Immature natural killer cell (primary cell): ENCODE measurements at regions not wholly inside any gene's neighbourhood (a gene's known extent, or its start where the extent isn't known, plus 50 kb on each side); places are given as distances from the start of the nearest gene placed in this dataset.
"Not testable (repeated sequence)": the region's sequence is repeated elsewhere in the genome, so short reads cannot be mapped to it uniquely, and the experiment has no call there.

Source experiments
- DNase-seq, 3 donors: peaks; one replicate each; pipeline ENCODE4 v3.0.0; 2022; ENCODE audit warnings: mixed read lengths in 1 of 3
- H3K27ac Mint-ChIP-seq, 6 donors: one replicate each; pipeline ENCODE4 v1.8.0; 2020; ENCODE audit warnings: mixed read lengths in 6 of 6, mild to moderate bottlenecking in 5 of 6, inconsistent platforms in 4 of 6, moderate library complexity in 3 of 6
- H3K27me3 Mint-ChIP-seq, 3 donors: one replicate each; pipeline ENCODE4 v1.8.0; 2020 to 2021; ENCODE audit warnings: low read depth in 3 of 3, mild to moderate bottlenecking in 3 of 3, mixed read lengths in 3 of 3, moderate library complexity in 3 of 3, inconsistent platforms in 1 of 3
- H3K36me3 Mint-ChIP-seq, 3 donors: one replicate each; pipeline ENCODE4 v1.8.0; 2020; ENCODE audit warnings: mixed read lengths in 3 of 3, inconsistent platforms in 2 of 3, mild to moderate bottlenecking in 2 of 3
- H3K4me1 Mint-ChIP-seq, 2 donors: one replicate each; pipeline ENCODE4 v1.8.0; 2020; ENCODE audit warnings: inconsistent platforms in 2 of 2, mild to moderate bottlenecking in 2 of 2, mixed read lengths in 2 of 2, moderate library complexity in 1 of 2
- H3K4me3 Mint-ChIP-seq, 5 donors: one replicate each; pipeline ENCODE4 v1.8.0; 2020; ENCODE audit warnings: mild to moderate bottlenecking in 5 of 5, mixed read lengths in 5 of 5, inconsistent platforms in 3 of 5, moderate library complexity in 3 of 5
- H3K9me3 Mint-ChIP-seq, 6 donors: one replicate each; pipeline ENCODE4 v1.8.0; 2020; ENCODE audit warnings: mild to moderate bottlenecking in 6 of 6, mixed read lengths in 6 of 6, inconsistent platforms in 4 of 6, moderate library complexity in 3 of 6

GRCh38 chr3:168968609-168969008 is 694.9 kb downstream of the MECOM start:
- H3K27me3 Mint-ChIP-seq, result no peaks in the 10 kb centered on the region
- H3K27ac Mint-ChIP-seq, result no peak overlapping the region
- H3K9me3 Mint-ChIP-seq, result peaks cover 0 to 8% (median 4%) of the 10 kb centered on the region in 6 donors
- no peaks in the 10 kb centered on the region for H3K36me3 Mint-ChIP-seq
- DNase-seq, result no peak
- no peaks in the 10 kb centered on the region for H3K4me1 Mint-ChIP-seq
- H3K4me3 Mint-ChIP-seq, result no peak overlapping the region

GRCh38 chr3:168964736-168965135 is 698.8 kb downstream of the MECOM start:
- H3K27me3 Mint-ChIP-seq, result no peaks in the 10 kb centered on the region
- H3K27ac Mint-ChIP-seq, result no peak overlapping the region
- H3K4me3 Mint-ChIP-seq, result no peak overlapping the region
- DNase-seq, result no peak
- peaks cover 0 to 2% (median 1%) of the 10 kb centered on the region in 6 donors for H3K9me3 Mint-ChIP-seq
- H3K36me3 Mint-ChIP-seq, result no peaks in the 10 kb centered on the region
- no peaks in the 10 kb centered on the region for H3K4me1 Mint-ChIP-seq

GRCh38 chr3:168961271-168961670 is 702.2 kb downstream of the MECOM start:
- H3K27me3 Mint-ChIP-seq, result no peaks in the 10 kb centered on the region
- H3K4me1 Mint-ChIP-seq, result no peaks in the 10 kb centered on the region

GRCh38 chr3:168959731-168960130 is 703.8 kb downstream of the MECOM start:
- peaks cover 0 to 6% (median 1%) of the 10 kb centered on the region in 6 donors for H3K9me3 Mint-ChIP-seq
- H3K4me3 Mint-ChIP-seq, result no peak overlapping the region

More at GRCh38 chr3:168961271-168961670, 702.2 kb downstream of the MECOM start:
- H3K27ac Mint-ChIP-seq, result no peak overlapping the region
- H3K36me3 Mint-ChIP-seq, result no peaks in the 10 kb centered on the region
- no peak for DNase-seq
- H3K4me3 Mint-ChIP-seq, result no peak overlapping the region
- peaks cover 0 to 5% (median 1%) of the 10 kb centered on the region in 6 donors for H3K9me3 Mint-ChIP-seq

GRCh38 chr3:168958466-168958865 is 705.0 kb downstream of the MECOM start:
- H3K36me3 Mint-ChIP-seq, result no peaks in the 10 kb centered on the region
- H3K4me1 Mint-ChIP-seq, result no peaks in the 10 kb centered on the region
- peaks cover 2 to 13% (median 5%) of the 10 kb centered on the region in 6 donors for H3K9me3 Mint-ChIP-seq
- no peak overlapping the region for H3K27ac Mint-ChIP-seq
- DNase-seq, result no peak
- H3K27me3 Mint-ChIP-seq, result no peaks in the 10 kb centered on the region
- H3K4me3 Mint-ChIP-seq, result no peak overlapping the region

More at GRCh38 chr3:168959731-168960130, 703.8 kb downstream of the MECOM start:
- DNase-seq, result no peak
- H3K27ac Mint-ChIP-seq, result no peak overlapping the region
- H3K4me1 Mint-ChIP-seq, result no peaks in the 10 kb centered on the region
- no peaks in the 10 kb centered on the region for H3K27me3 Mint-ChIP-seq
- no peaks in the 10 kb centered on the region for H3K36me3 Mint-ChIP-seq

- no peaks in the 10 kb centered on the region for H3K4me1 Mint-ChIP-seq
- H3K36me3 Mint-ChIP-seq, result no peaks in the 10 kb centered on the region
- no peak overlapping the region for H3K4me3 Mint-ChIP-seq
- no peaks in the 10 kb centered on the region for H3K27me3 Mint-ChIP-seq
- H3K27ac Mint-ChIP-seq, result no peak overlapping the region
- no peak for DNase-seq
- peaks cover 0 to 14% (median 6%) of the 10 kb centered on the region in 6 donors for H3K9me3 Mint-ChIP-seq
Observed at GRCh38 chr3:168956076-168956475, 707.4 kb downstream of the MECOM start.

GRCh38 chr3:168952551-168952950 is 711.0 kb downstream of the MECOM start:
- peaks cover 0 to 14% (median 7%) of the 10 kb centered on the region in 6 donors for H3K9me3 Mint-ChIP-seq
- no peaks in the 10 kb centered on the region for H3K27me3 Mint-ChIP-seq
- no peak overlapping the region for H3K4me3 Mint-ChIP-seq
- H3K36me3 Mint-ChIP-seq, result no peaks in the 10 kb centered on the region
- H3K4me1 Mint-ChIP-seq, result no peaks in the 10 kb centered on the region
- no peak for DNase-seq
- no peak overlapping the region for H3K27ac Mint-ChIP-seq

- H3K27ac Mint-ChIP-seq, result no peak overlapping the region
- peaks cover 0 to 14% (median 7%) of the 10 kb centered on the region in 6 donors for H3K9me3 Mint-ChIP-seq
- no peak overlapping the region for H3K4me3 Mint-ChIP-seq
- H3K36me3 Mint-ChIP-seq, result no peaks in the 10 kb centered on the region
- no peaks in the 10 kb centered on the region for H3K4me1 Mint-ChIP-seq
- DNase-seq, result no peak
- no peaks in the 10 kb centered on the region for H3K27me3 Mint-ChIP-seq
Observed at GRCh38 chr3:168951884-168952283, 711.6 kb downstream of the MECOM start.

GRCh38 chr3:168951368-168951767 is 712.1 kb downstream of the MECOM start:
- no peaks in the 10 kb centered on the region for H3K4me1 Mint-ChIP-seq
- H3K27me3 Mint-ChIP-seq, result no peaks in the 10 kb centered on the region
- H3K9me3 Mint-ChIP-seq, result peaks cover 1 to 14% (median 6%) of the 10 kb centered on the region in 6 donors
- DNase-seq, result no peak
- no peaks in the 10 kb centered on the region for H3K36me3 Mint-ChIP-seq
- H3K4me3 Mint-ChIP-seq, result no peak overlapping the region
- no peak overlapping the region for H3K27ac Mint-ChIP-seq

- DNase-seq, result no peak
- Mint-ChIP-seq H3K36me3 (no peaks in the 10 kb centered on the region), H3K4me3 (no peak overlapping the region), H3K27me3 (no peaks in the 10 kb centered on the region), H3K4me1 (no peaks in the 10 kb centered on the region), H3K9me3 (peaks cover 1 to 18% (median 8%) of the 10 kb centered on the region in 6 donors), H3K27ac (no peak overlapping the region)
Observed at GRCh38 chr3:168950622-168951021, 712.9 kb downstream of the MECOM start.

GRCh38 chr3:168939651-168940238 is 723.8 kb downstream of the MECOM start:
- H3K27ac Mint-ChIP-seq, result no peak overlapping the region
- no peaks in the 10 kb centered on the region for H3K36me3 Mint-ChIP-seq
- no peaks in the 10 kb centered on the region for H3K27me3 Mint-ChIP-seq
- H3K4me3 Mint-ChIP-seq, result no peak overlapping the region
- no peaks in the 10 kb centered on the region for H3K4me1 Mint-ChIP-seq
- peaks cover 5 to 26% (median 7%) of the 10 kb centered on the region in 6 donors for H3K9me3 Mint-ChIP-seq
- DNase-seq, result no peak

GRCh38 chr3:168933614-168934013 is 729.9 kb downstream of the MECOM start:
- Mint-ChIP-seq H3K4me3 (no peak overlapping the region), H3K27me3 (no peaks in the 10 kb centered on the region), H3K36me3 (no peaks in the 10 kb centered on the region), H3K9me3 (peaks cover 12 to 50% (median 20%) of the 10 kb centered on the region in 6 donors), H3K4me1 (no peaks in the 10 kb centered on the region), H3K27ac (no peak overlapping the region)
- no peak for DNase-seq

GRCh38 chr3:168929997-168930396 is 733.5 kb downstream of the MECOM start:
- H3K9me3 Mint-ChIP-seq, result peaks cover 8 to 30% (median 18%) of the 10 kb centered on the region in 6 donors
- H3K4me1 Mint-ChIP-seq, H3K36me3 Mint-ChIP-seq, DNase-seq, H3K27ac Mint-ChIP-seq, H3K4me3 Mint-ChIP-seq, H3K27me3 Mint-ChIP-seq: not testable (repeated sequence)

GRCh38 chr3:168926426-168926825 is 737.1 kb downstream of the MECOM start:
- Mint-ChIP-seq H3K27me3 (peaks cover 0 to 2% (median 0%) of the 10 kb centered on the region in 3 donors), H3K36me3 (no peaks in the 10 kb centered on the region), H3K4me1 (no peaks in the 10 kb centered on the region), H3K4me3 (no peak overlapping the region), H3K27ac (no peak overlapping the region), H3K9me3 (peaks cover 4 to 13% (median 8%) of the 10 kb centered on the region in 6 donors)
- no peak for DNase-seq

GRCh38 chr3:168925568-168925967 is 737.9 kb downstream of the MECOM start:
- Mint-ChIP-seq H3K4me1 (no peaks in the 10 kb centered on the region), H3K4me3 (no peak overlapping the region), H3K27me3 (peaks cover 0 to 2% (median 0%) of the 10 kb centered on the region in 3 donors), H3K36me3 (no peaks in the 10 kb centered on the region), H3K9me3 (peaks cover 2 to 18% (median 5%) of the 10 kb centered on the region in 6 donors), H3K27ac (no peak overlapping the region)
- no peak for DNase-seq
